HFF-Myc (cell line): ENCODE measurements at regions not wholly inside any gene's neighbourhood (a gene's known extent, or its start where the extent isn't known, plus 50 kb on each side); places are given as distances from the start of the nearest gene placed in this dataset.

Experiments
- DNase-seq: peaks from one replicate; pipeline ENCODE4 v3.0.0-alpha.2; 2011; ENCODE audit warnings: low read depth; ENCODE audit errors: extremely low read depth
- H3K4me3 ChIP-seq: replicated peaks from 2 replicates; pipeline ENCODE4 v1.5.1; 2011; ENCODE audit warnings: low read depth, mild to moderate bottlenecking, control low read depth, low read length
- TF ChIP-seq, protein P1 (sequence below): IDR thresholded peaks from 2 replicates; pipeline ENCODE4 v1.5.1; 2012; ENCODE audit warnings: mild to moderate bottlenecking, low read depth, low read length, control low read depth; ENCODE audit errors: missing control alignments

- DNase-seq: no peak
- no peak overlapping the region for H3K4me3 ChIP-seq
- TF ChIP-seq, protein P1, sequence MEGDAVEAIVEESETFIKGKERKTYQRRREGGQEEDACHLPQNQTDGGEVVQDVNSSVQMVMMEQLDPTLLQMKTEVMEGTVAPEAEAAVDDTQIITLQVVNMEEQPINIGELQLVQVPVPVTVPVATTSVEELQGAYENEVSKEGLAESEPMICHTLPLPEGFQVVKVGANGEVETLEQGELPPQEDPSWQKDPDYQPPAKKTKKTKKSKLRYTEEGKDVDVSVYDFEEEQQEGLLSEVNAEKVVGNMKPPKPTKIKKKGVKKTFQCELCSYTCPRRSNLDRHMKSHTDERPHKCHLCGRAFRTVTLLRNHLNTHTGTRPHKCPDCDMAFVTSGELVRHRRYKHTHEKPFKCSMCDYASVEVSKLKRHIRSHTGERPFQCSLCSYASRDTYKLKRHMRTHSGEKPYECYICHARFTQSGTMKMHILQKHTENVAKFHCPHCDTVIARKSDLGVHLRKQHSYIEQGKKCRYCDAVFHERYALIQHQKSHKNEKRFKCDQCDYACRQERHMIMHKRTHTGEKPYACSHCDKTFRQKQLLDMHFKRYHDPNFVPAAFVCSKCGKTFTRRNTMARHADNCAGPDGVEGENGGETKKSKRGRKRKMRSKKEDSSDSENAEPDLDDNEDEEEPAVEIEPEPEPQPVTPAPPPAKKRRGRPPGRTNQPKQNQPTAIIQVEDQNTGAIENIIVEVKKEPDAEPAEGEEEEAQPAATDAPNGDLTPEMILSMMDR: no peak
Observed at GRCh38 chr9:19587678-19588077, 178.9 kb downstream of the ACER2 start.

GRCh38 chr9:19583890-19584289, 175.1 kb downstream of the ACER2 start:
- TF ChIP-seq, protein P1: no peak
- DNase-seq: no peak
- no peak overlapping the region for H3K4me3 ChIP-seq

DNA sequence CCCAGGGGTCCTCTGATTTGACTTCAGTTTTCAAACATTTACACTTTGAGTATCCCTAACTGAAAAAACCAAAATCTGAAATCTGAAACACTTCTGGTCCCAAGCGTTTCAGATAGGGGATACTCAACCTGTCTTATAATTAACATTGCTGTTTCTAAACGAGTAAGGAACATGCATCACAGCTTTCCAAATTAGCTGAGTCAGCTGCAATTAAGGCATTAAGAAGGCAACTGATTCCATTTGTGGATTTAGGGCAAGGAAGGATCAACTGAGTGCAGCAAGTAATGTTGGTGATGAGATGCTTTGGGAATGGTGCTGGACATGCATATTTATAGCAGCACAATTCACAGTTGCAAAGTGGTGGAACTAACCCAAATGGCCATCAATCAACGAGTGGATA, 168.6 kb downstream of the ACER2 start:
- H3K4me3 ChIP-seq: no peak overlapping the region

GRCh38 chr9:19568946-19569345, 160.1 kb downstream of the ACER2 start:
- TF ChIP-seq, protein P1: no peak
- DNase-seq: no peak
- no peak overlapping the region for H3K4me3 ChIP-seq

More for the DNA sequence above, 168.6 kb downstream of the ACER2 start:
- no peak for DNase-seq
- TF ChIP-seq, protein P1: no peak

GRCh38 chr9:19564396-19565061, 155.7 kb downstream of the ACER2 start:
- TF ChIP-seq, protein P1: no peak
- no peak overlapping the region for H3K4me3 ChIP-seq
- no peak for DNase-seq

DNA sequence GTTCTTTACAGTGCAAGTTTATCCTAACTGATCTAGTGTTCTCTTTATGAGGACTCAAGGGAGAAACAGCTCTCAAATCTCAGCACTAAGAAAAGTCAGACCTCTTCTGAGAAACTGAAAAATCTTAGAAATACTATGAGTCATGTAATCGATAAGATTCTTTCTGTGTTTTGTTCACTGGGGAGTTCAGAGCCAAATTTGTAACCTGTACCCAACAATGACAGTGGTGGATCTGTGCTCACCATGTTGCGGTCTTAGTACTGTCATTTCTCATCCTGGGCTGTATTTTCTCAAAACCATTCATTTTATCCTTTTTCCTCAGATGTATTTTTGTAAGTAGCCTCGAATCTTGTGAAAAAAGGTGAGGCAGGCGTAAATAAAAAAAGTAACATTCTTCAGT, 146.4 kb downstream of the ACER2 start:
- DNase-seq: no peak
- no peak overlapping the region for H3K4me3 ChIP-seq
- TF ChIP-seq, protein P1: no peak

GRCh38 chr9:19554529-19554928, 145.7 kb downstream of the ACER2 start:
- H3K4me3 ChIP-seq: no peak overlapping the region
- DNase-seq: no peak
- TF ChIP-seq, protein P1: no peak
